HL-60 (cell line): ENCODE measurements at regions not wholly inside any gene's neighbourhood (a gene's known extent, or its start where the extent isn't known, plus 50 kb on each side); places are given as distances from the start of the nearest gene placed in this dataset.

Source experiments
- DNase-seq, 2 experiments: peaks; one replicate each; pipeline ENCODE4 v3.0.0-alpha.2; 2010 to 2020; ENCODE audit warnings: low read depth in 1 of 2, low spot score in 1 of 2
- H3K27ac ChIP-seq: fragments of 250-450 bp; sonication (Bioruptor Pico); replicated peaks from 2 replicates; pipeline ENCODE4 v1.5.1; 2020; ENCODE audit warnings: mild to moderate bottlenecking, moderate library complexity
- H3K27me3 ChIP-seq: fragments of 250-450 bp; sonication (Bioruptor Pico); 2 replicates; pipeline ENCODE4 v1.5.1; 2021; ENCODE audit warnings: mild to moderate bottlenecking, moderate library complexity; ENCODE audit not compliant: insufficient read depth, poor library complexity, severe bottlenecking
- H3K4me3 ChIP-seq: replicated peaks from 2 replicates; pipeline ENCODE4 v1.5.1; 2011; ENCODE audit warnings: mild to moderate bottlenecking, control low read depth, low read length; ENCODE audit not compliant: insufficient read depth
- GABPA ChIP-seq: IDR thresholded peaks from 2 replicates; pipeline ENCODE4 v1.6.1; 2012; ENCODE audit warnings: low read depth
- POLR2AphosphoS5 ChIP-seq: IDR thresholded peaks from 2 replicates; pipeline ENCODE4 v1.6.1; 2012; ENCODE audit warnings: low read depth
- REST ChIP-seq: IDR thresholded peaks from 2 replicates; pipeline ENCODE4 v1.6.1; 2012; ENCODE audit warnings: low read depth; ENCODE audit not compliant: insufficient replicate concordance
- SPI1 ChIP-seq: IDR thresholded peaks from 2 replicates; pipeline ENCODE4 v1.6.1; 2012; ENCODE audit warnings: low read depth, mild to moderate bottlenecking, borderline replicate concordance
- TF ChIP-seq, protein P1 (sequence below): IDR thresholded peaks from one replicate; pipeline ENCODE4 v1.5.1; 2011; ENCODE audit warnings: low read length, control low read depth, inconsistent platforms; ENCODE audit not compliant: insufficient read depth

GRCh38 chr7:30212701-30213111 lies 71.7 kb upstream of the ZNRF2 start:
- Histone ChIP-seq H3K27me3 (no peaks in the 10 kb centered on the region), H3K27ac (no peak overlapping the region), H3K4me3 (no peak overlapping the region)
- TF ChIP-seq GABPA (no peak), POLR2AphosphoS5 (no peak), SPI1 (no peak), REST (no peak)
- TF ChIP-seq, protein P1, sequence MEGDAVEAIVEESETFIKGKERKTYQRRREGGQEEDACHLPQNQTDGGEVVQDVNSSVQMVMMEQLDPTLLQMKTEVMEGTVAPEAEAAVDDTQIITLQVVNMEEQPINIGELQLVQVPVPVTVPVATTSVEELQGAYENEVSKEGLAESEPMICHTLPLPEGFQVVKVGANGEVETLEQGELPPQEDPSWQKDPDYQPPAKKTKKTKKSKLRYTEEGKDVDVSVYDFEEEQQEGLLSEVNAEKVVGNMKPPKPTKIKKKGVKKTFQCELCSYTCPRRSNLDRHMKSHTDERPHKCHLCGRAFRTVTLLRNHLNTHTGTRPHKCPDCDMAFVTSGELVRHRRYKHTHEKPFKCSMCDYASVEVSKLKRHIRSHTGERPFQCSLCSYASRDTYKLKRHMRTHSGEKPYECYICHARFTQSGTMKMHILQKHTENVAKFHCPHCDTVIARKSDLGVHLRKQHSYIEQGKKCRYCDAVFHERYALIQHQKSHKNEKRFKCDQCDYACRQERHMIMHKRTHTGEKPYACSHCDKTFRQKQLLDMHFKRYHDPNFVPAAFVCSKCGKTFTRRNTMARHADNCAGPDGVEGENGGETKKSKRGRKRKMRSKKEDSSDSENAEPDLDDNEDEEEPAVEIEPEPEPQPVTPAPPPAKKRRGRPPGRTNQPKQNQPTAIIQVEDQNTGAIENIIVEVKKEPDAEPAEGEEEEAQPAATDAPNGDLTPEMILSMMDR, result no peak
- no peak for DNase-seq

DNA sequence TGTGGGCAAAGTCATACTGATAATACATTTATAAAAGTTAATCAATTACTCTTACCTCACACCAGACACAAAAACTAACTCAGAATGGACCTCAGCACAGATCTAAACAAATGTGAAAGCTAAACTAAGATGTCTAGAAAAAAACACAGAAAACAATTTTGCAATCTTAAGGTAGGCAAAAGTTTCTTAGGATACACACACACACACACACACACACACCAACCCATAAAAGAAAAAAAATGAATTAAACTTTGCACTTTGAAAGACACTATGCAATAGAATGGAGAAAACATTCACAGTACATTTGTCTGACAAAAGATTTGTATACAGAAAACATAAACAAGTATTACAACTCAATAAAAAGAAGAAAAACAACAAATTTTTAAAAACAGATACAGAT lies 70.8 kb upstream of the ZNRF2 start:
- TF ChIP-seq SPI1 (no peak), GABPA (no peak), POLR2AphosphoS5 (no peak), REST (no peak)
- TF ChIP-seq, protein P1, result no peak
- Histone ChIP-seq H3K27me3 (no peaks in the 10 kb centered on the region), H3K4me3 (no peak overlapping the region), H3K27ac (no peak overlapping the region)
- no peak for DNase-seq

GRCh38 chr7:30214651-30215137 lies 69.7 kb upstream of the ZNRF2 start:
- TF ChIP-seq GABPA, result no peak
- no peak for TF ChIP-seq SPI1
- TF ChIP-seq POLR2AphosphoS5, result no peak
- TF ChIP-seq, protein P1, result no peak
- H3K4me3 ChIP-seq, result no peak overlapping the region
- no peak for DNase-seq
- H3K27me3 ChIP-seq, result no peaks in the 10 kb centered on the region
- H3K27ac ChIP-seq, result no peak overlapping the region

- no peak overlapping the region for H3K4me3 ChIP-seq
- H3K27me3 ChIP-seq, result no peaks in the 10 kb centered on the region
- H3K27ac ChIP-seq, result no peak overlapping the region
- no peak for TF ChIP-seq POLR2AphosphoS5
- no peak for TF ChIP-seq GABPA
- no peak for TF ChIP-seq REST
- TF ChIP-seq, protein P1, result no peak
- TF ChIP-seq SPI1, result no peak
- no peak for DNase-seq
Observed at GRCh38 chr7:30221764-30222163, 62.6 kb upstream of the ZNRF2 start.
